Uterus (tissue), 2 donors: ENCODE measurements at regions not wholly inside any gene's neighbourhood (a gene's known extent, or its start where the extent isn't known, plus 50 kb on each side); places are given as distances from the start of the nearest gene placed in this dataset.

ENCODE experiments used
- CTCF ChIP-seq, 4 experiments: fragments of 200-600 bp in 2 of 4; fragments of 450-650 bp in 2 of 4; sonication (generic) in 2 of 4; IDR thresholded peaks; one replicate each; pipeline ENCODE4 v1.5.1; 2016 to 2019; ENCODE audit warnings: antibody characterized with exemption in 4 of 4, mild to moderate bottlenecking in 2 of 4, moderate library complexity in 1 of 4
- POLR2A ChIP-seq, 2 donors: fragments of 450-650 bp; IDR thresholded peaks; one replicate each; pipeline ENCODE4 v1.6.1; 2016; ENCODE audit warnings: antibody characterized with exemption in 2 of 2, mild to moderate bottlenecking in 1 of 2, moderate library complexity in 1 of 2

- no peak for TF ChIP-seq POLR2A (IDR thresholded peaks at IDR 0.05)
- no peak for TF ChIP-seq CTCF (IDR thresholded peaks at IDR 0.05)
Observed at GRCh38 chr5:54820346-54821134, 164.9 kb downstream of the ESM1 start.
